ENCODE measurements at regions not wholly inside any gene's neighbourhood (a gene's known extent, or its start where the extent isn't known, plus 50 kb on each side); places are given as distances from the start of the nearest gene placed in this dataset.

- TF ChIP-seq NR2C2 (CRISPR knock-in tag; IDR thresholded peaks at IDR 0.05) (no peak), MLX (CRISPR knock-in tag; IDR thresholded peaks at IDR 0.05) (no peak)
Measured at GRCh38 chr2:182622231-182622630, 93.8 kb upstream of the DNAJC10 start (continued).

- no peak for DNase-seq (ENCODE audit: low spot score)
- H3K36me3 Mint-ChIP-seq, result no peaks in the 10 kb centered on the region
- POLR2A ChIA-PET, result no interaction called here
- H3K27ac Mint-ChIP-seq, result peak overlapping the region; percentile 88
- peak; percentile 88 for ATAC-seq
- no peaks in the 10 kb centered on the region for H3K27me3 Mint-ChIP-seq (ENCODE audit: low read depth)
- CTCF ChIA-PET, result interaction anchor here (0.8 to 1.3 kb wide), 2 partner anchors 11 to 385 kb away, joined by 3 read pairs; no protein-coding TSS in a partner anchor
- peaks cover 61% of the 10 kb centered on the region for H3K4me1 Mint-ChIP-seq
- TF ChIP-seq SMAD3 (CRISPR knock-in tag; IDR thresholded peaks at IDR 0.05; ENCODE audit: borderline replicate concordance), result no peak
- TF ChIP-seq PRDM15 (CRISPR knock-in tag; IDR thresholded peaks at IDR 0.05), result no peak
- no peak for TF ChIP-seq SP1 (CRISPR knock-in tag; conservative IDR thresholded peaks at IDR 0.05)
- TF ChIP-seq USF1 (CRISPR knock-in tag; IDR thresholded peaks at IDR 0.05), result no peak
- TF ChIP-seq GRHL2 (CRISPR knock-in tag; IDR thresholded peaks at IDR 0.05; ENCODE audit: insufficient replicate concordance, severe bottlenecking), result no peak
- no peak for TF ChIP-seq ATF3 (CRISPR knock-in tag; conservative IDR thresholded peaks at IDR 0.05)
- no peak for TF ChIP-seq TP53 (CRISPR knock-in tag; IDR thresholded peaks at IDR 0.05)
- no peak for TF ChIP-seq GTF2I (CRISPR knock-in tag; conservative IDR thresholded peaks at IDR 0.05)
- TF ChIP-seq JUN (CRISPR knock-in tag; IDR thresholded peaks at IDR 0.05), result no peak
- TF ChIP-seq MLX (CRISPR knock-in tag; IDR thresholded peaks at IDR 0.05), result no peak
- no peak for TF ChIP-seq NFATC4 (CRISPR knock-in tag; IDR thresholded peaks at IDR 0.05)
- no peak overlapping the region for H3K4me3 Mint-ChIP-seq
- H3K9me3 Mint-ChIP-seq, result no peaks in the 10 kb centered on the region
Measured at GRCh38 chr2:182625814-182626213, 90.2 kb upstream of the DNAJC10 start.

- DNase-seq (ENCODE audit: low spot score), result no peak
- peaks cover 61% of the 10 kb centered on the region for H3K4me1 Mint-ChIP-seq
- no peak overlapping the region for H3K4me3 Mint-ChIP-seq
- CTCF ChIA-PET, result no interaction called here
- ATAC-seq, result no peak
- H3K36me3 Mint-ChIP-seq, result no peaks in the 10 kb centered on the region
- POLR2A ChIA-PET, result no interaction called here
- H3K27ac Mint-ChIP-seq, result peak overlapping the region; percentile 65; the same call in 1 of the 2 replicates
- no peaks in the 10 kb centered on the region for H3K9me3 Mint-ChIP-seq
- no peaks in the 10 kb centered on the region for H3K27me3 Mint-ChIP-seq (ENCODE audit: low read depth)
- TF ChIP-seq ZNF263 (CRISPR knock-in tag; IDR thresholded peaks at IDR 0.05; ENCODE audit: low read depth), result no peak
- 0 out of 2 replicates have a peak, but pooled peaks have one; percentile 30 for TF ChIP-seq USF2 (CRISPR knock-in tag; IDR thresholded peaks at IDR 0.05)
Measured at GRCh38 chr2:182628916-182629315, 87.1 kb upstream of the DNAJC10 start.

Measured in WTC11 (cell line).